Astrocyte (in vitro differentiated cells and primary cell): ENCODE measurements at regions not wholly inside any gene's neighbourhood (a gene's known extent, or its start where the extent isn't known, plus 50 kb on each side); places are given as distances from the start of the nearest gene placed in this dataset.

ENCODE experiments used
- CTCF ChIP-seq: IDR thresholded peaks from 2 replicates; pipeline ENCODE4 v1.5.1; 2011; ENCODE audit warnings: low read depth, mild to moderate bottlenecking, inconsistent platforms, low read length, moderate library complexity; ENCODE audit not compliant: insufficient read depth
- EZH2 ChIP-seq: IDR thresholded peaks from 2 replicates; pipeline ENCODE4 v1.6.1; 2012; ENCODE audit warnings: mild to moderate bottlenecking, low read length, inconsistent platforms; ENCODE audit not compliant: insufficient read depth

GRCh38 chr3:75338342-75338741 is 325.8 kb upstream of the FRG2C start:
- TF ChIP-seq CTCF (no peak), EZH2 (no peak)
